Gastrocnemius medialis (tissue), 4 donors: ENCODE measurements at regions not wholly inside any gene's neighbourhood (a gene's known extent, or its start where the extent isn't known, plus 50 kb on each side); places are given as distances from the start of the nearest gene placed in this dataset.

Source experiments
- ATAC-seq, 2 donors: fragments of 150-250 bp; one replicate each; pipeline ENCODE4 v1.9.1; 2016
- DNase-seq, 2 donors: peaks; one replicate each; pipeline ENCODE4 v3.0.0-alpha.2; 2019
- H3K27ac ChIP-seq, 4 donors: fragments of 200-600 bp; sonication (generic); 1 replicate in 1 of 4; 2 replicates in 3 of 4; pipeline ENCODE4 v1.5.1; 2016 to 2018; ENCODE audit warnings: mild to moderate bottlenecking in 2 of 4, moderate library complexity in 1 of 4
- H3K27me3 ChIP-seq, 3 donors: fragments of 200-600 bp; sonication (generic) in 2 of 3; 1 replicate in 1 of 3; 2 replicates in 2 of 3; pipeline versions ENCODE4 v1.5.1 to v1.6.0; 2016 to 2019; ENCODE audit warnings: mild to moderate bottlenecking in 1 of 3, moderate library complexity in 1 of 3
- H3K36me3 ChIP-seq, 2 donors: fragments of 200-600 bp; sonication (generic) in 1 of 2; one replicate each; pipeline ENCODE4 v1.5.1; 2017 to 2018
- H3K4me1 ChIP-seq, 2 donors: fragments of 200-600 bp; sonication (generic) in 1 of 2; one replicate each; pipeline ENCODE4 v1.5.1; 2016 to 2017; ENCODE audit warnings: mild to moderate bottlenecking in 2 of 2
- H3K4me3 ChIP-seq, 4 donors: fragments of 200-600 bp; sonication (generic) in 3 of 4; 1 replicate in 1 of 4; 2 replicates in 3 of 4; pipeline ENCODE4 v1.5.1; 2016 to 2019; ENCODE audit warnings: mild to moderate bottlenecking in 2 of 4
- H3K9me3 ChIP-seq, 3 donors: fragments of 200-600 bp; sonication (generic) in 2 of 3; 1 replicate in 1 of 3; 2 replicates in 2 of 3; pipeline ENCODE4 v1.5.1; 2016 to 2019
- POLR2A ChIP-seq, 2 donors: fragments of 450-650 bp; IDR thresholded peaks; one replicate each; pipeline ENCODE4 v1.6.1; 2017; ENCODE audit warnings: antibody characterized with exemption in 2 of 2, mild to moderate bottlenecking in 2 of 2, moderate library complexity in 2 of 2
- in situ Hi-C, 4 donors: fragments of 200-750 bp; cut with MboI; loops; one replicate each; pipeline versions ENCODE4 v1.15.0 to v1.8.0; 2017; ENCODE audit warnings: low sequenced_read_pairs in 4 of 4
- intact Hi-C: fragments of 100-400 bp; cut with DNase I; formaldehyde crosslinking; loops from one replicate; pipeline ENCODE4 v1.15.1; 2023; ENCODE audit warnings: low total_unique reads
- TF ChIP-seq, protein P1 (sequence below), 5 experiments: fragments of 450-650 bp in 3 of 5; fragments of 200-600 bp in 2 of 5; sonication (generic) in 2 of 5; IDR thresholded peaks in 4 of 5; conservative IDR thresholded peaks in 1 of 5; 1 replicate in 4 of 5; 2 replicates in 1 of 5; pipeline ENCODE4 v1.5.1; 2016 to 2019; ENCODE audit warnings: antibody characterized with exemption in 5 of 5, mild to moderate bottlenecking in 3 of 5, moderate library complexity in 3 of 5

DNA sequence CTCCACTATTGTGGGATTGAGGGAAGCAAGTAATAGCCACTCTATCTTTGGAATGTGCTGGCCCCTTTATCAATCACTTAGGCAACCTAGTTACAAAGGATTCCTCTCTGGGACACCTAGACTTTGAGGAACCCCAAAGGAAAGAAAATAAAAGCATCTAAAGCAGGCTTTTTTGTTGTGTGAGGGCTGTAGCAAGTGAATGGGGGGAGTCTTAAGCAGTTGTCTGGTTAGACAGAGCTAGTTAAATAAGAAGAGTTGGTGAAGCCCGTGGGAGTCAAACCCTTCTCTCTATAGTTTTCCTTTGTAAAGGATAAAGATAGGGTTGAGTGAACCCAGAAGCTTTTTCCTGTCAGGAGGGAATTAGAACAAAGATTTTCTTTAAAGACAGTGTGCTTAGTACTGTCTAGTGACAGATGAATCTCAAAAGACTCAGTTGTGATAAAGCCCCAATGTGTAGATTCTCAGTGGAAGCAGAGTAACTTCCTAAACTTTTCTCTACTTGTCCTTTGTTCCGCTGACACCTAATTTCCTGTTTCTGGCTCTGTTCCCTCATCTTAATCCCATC is 63.3 kb downstream of the HDGFL1 start:
- DNase-seq (no peak), ATAC-seq (no peak)
- intact Hi-C loops = no loop called here
- TF ChIP-seq POLR2A (IDR thresholded peaks at IDR 0.05) = no peak
- TF ChIP-seq, protein P1, sequence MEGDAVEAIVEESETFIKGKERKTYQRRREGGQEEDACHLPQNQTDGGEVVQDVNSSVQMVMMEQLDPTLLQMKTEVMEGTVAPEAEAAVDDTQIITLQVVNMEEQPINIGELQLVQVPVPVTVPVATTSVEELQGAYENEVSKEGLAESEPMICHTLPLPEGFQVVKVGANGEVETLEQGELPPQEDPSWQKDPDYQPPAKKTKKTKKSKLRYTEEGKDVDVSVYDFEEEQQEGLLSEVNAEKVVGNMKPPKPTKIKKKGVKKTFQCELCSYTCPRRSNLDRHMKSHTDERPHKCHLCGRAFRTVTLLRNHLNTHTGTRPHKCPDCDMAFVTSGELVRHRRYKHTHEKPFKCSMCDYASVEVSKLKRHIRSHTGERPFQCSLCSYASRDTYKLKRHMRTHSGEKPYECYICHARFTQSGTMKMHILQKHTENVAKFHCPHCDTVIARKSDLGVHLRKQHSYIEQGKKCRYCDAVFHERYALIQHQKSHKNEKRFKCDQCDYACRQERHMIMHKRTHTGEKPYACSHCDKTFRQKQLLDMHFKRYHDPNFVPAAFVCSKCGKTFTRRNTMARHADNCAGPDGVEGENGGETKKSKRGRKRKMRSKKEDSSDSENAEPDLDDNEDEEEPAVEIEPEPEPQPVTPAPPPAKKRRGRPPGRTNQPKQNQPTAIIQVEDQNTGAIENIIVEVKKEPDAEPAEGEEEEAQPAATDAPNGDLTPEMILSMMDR (IDR thresholded peaks at IDR 0.05 in 4 of 5, conservative IDR thresholded peaks at IDR 0.05 in 1 of 5) = no peak
- no peak overlapping the region for H3K4me3 ChIP-seq
- H3K36me3 ChIP-seq = no peaks in the 10 kb centered on the region
- no peaks in the 10 kb centered on the region for H3K9me3 ChIP-seq
- no peak overlapping the region for H3K27ac ChIP-seq
- in situ Hi-C loops = no loop called here
- H3K4me1 ChIP-seq = no peaks in the 10 kb centered on the region
- no peaks in the 10 kb centered on the region for H3K27me3 ChIP-seq

DNA sequence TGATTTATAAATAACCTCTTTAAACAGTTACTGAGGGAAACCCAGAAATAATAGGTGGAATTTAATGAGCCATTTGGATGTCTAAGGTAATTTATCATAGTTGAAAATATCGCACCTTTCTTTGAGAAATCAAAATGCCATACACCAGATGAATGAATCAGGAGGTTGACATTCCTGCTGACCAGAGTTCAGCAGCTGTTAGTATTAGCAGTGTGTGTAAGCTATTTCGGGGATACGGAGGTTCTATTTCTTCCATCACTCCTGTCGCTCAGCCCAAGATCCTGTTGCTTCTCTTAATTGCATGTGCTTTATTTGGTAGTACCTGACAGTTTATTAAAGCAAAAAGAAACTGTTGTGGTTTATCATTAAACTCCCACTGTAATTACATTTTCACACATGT is 67.1 kb downstream of the HDGFL1 start:
- in situ Hi-C loops = no loop called here

DNA sequence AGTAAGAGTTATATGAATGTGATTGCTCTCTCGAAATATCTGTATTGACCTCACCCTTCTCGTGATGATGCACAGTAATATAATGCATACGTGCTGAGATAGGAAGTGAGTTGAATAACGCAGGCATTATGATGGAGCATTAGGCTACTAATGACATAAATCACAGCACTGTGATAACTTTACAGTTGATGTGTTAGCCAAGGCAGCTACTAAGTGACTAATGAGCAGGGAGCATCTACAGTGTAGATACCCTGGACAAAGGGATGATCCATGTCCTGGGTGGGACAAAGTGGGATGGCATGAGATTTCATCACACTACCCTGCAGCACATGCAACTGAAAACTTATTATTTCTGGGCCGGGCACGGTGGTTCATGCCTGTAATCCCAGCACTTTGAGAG is 68.4 kb downstream of the HDGFL1 start:
- intact Hi-C loops = no loop called here
- Histone ChIP-seq H3K4me3 (no peak overlapping the region), H3K27me3 (no peaks in the 10 kb centered on the region), H3K9me3 (no peaks in the 10 kb centered on the region), H3K27ac (no peak overlapping the region), H3K4me1 (no peaks in the 10 kb centered on the region), H3K36me3 (no peaks in the 10 kb centered on the region)
- in situ Hi-C loops = no loop called here
- no peak for ATAC-seq
- TF ChIP-seq, protein P1 (IDR thresholded peaks at IDR 0.05 in 4 of 5, conservative IDR thresholded peaks at IDR 0.05 in 1 of 5) = no peak
- no peak for TF ChIP-seq POLR2A (IDR thresholded peaks at IDR 0.05)
- DNase-seq = no peak

More for the DNA sequence above, 67.1 kb downstream of the HDGFL1 start:
- intact Hi-C loops = no loop called here
- no peaks in the 10 kb centered on the region for H3K27me3 ChIP-seq
- H3K36me3 ChIP-seq = no peaks in the 10 kb centered on the region
- no peak overlapping the region for H3K4me3 ChIP-seq
- H3K4me1 ChIP-seq = no peaks in the 10 kb centered on the region
- no peaks in the 10 kb centered on the region for H3K9me3 ChIP-seq
- ATAC-seq (no peak), DNase-seq (no peak)
- TF ChIP-seq, protein P1 (IDR thresholded peaks at IDR 0.05 in 4 of 5, conservative IDR thresholded peaks at IDR 0.05 in 1 of 5) = no peak
- TF ChIP-seq POLR2A (IDR thresholded peaks at IDR 0.05) = no peak
- H3K27ac ChIP-seq = no peak overlapping the region

DNA sequence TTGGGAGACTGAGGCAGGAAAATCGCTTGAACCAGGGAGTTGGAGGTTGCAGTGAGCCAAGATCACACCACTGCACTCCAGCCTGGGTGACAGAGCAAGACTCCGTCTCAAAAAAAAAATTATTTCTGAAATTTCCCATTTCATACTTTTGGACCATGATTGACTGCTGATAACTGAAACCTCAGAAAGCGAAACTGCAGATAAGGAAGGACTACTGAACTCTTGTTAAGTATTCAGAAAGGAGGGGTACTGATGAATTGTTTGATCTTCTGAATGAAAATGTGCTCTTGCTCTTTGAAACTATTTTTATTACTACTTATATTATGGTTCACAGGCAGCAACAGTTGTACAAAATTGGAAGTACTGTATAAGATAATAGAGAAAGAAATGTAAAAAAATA is 69.0 kb downstream of the HDGFL1 start:
- no peaks in the 10 kb centered on the region for H3K4me1 ChIP-seq
- TF ChIP-seq, protein P1 (IDR thresholded peaks at IDR 0.05 in 4 of 5, conservative IDR thresholded peaks at IDR 0.05 in 1 of 5) = no peak
- TF ChIP-seq POLR2A (IDR thresholded peaks at IDR 0.05) = no peak
- no peaks in the 10 kb centered on the region for H3K27me3 ChIP-seq
- no peak overlapping the region for H3K4me3 ChIP-seq
- in situ Hi-C loops (no loop called here), intact Hi-C loops (no loop called here)
- ATAC-seq (no peak), DNase-seq (no peak)
- H3K9me3 ChIP-seq = no peaks in the 10 kb centered on the region
- no peak overlapping the region for H3K27ac ChIP-seq
- no peaks in the 10 kb centered on the region for H3K36me3 ChIP-seq

DNA sequence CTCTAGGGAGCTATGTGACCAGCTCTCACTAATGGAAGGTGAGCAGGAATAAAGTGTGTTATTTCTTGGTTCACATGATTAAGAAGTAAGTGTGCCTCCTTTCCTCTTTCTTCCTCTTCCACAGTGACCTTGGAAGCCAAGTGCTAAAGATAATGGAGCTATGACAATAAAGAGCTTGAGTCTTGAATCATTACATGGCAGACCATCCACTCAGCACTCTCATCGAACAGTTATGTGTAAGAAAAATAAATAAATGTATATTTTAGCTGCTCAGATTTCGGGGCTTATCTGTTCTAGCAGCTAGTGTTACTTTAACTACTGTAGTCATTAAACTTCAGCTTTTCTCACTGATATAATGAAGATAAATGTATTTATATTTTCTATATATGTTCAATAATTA is 72.9 kb downstream of the HDGFL1 start:
- TF ChIP-seq, protein P1 (IDR thresholded peaks at IDR 0.05 in 4 of 5, conservative IDR thresholded peaks at IDR 0.05 in 1 of 5) = no peak
- TF ChIP-seq POLR2A (IDR thresholded peaks at IDR 0.05) = no peak
- Histone ChIP-seq H3K27me3 (no peaks in the 10 kb centered on the region), H3K36me3 (no peaks in the 10 kb centered on the region), H3K9me3 (no peaks in the 10 kb centered on the region), H3K27ac (no peak overlapping the region), H3K4me3 (no peak overlapping the region), H3K4me1 (no peaks in the 10 kb centered on the region)
- DNase-seq = no peak
- no peak for ATAC-seq
- intact Hi-C loops (no loop called here), in situ Hi-C loops (no loop called here)
